Uterus (tissue), 2 donors: ENCODE measurements at regions not wholly inside any gene's neighbourhood (a gene's known extent, or its start where the extent isn't known, plus 50 kb on each side); places are given as distances from the start of the nearest gene placed in this dataset.

ENCODE experiments used
- CTCF ChIP-seq, 4 experiments: fragments of 200-600 bp in 2 of 4; fragments of 450-650 bp in 2 of 4; sonication (generic) in 2 of 4; IDR thresholded peaks; one replicate each; pipeline ENCODE4 v1.5.1; 2016 to 2019; ENCODE audit warnings: antibody characterized with exemption in 4 of 4, mild to moderate bottlenecking in 2 of 4, moderate library complexity in 1 of 4
- POLR2A ChIP-seq, 2 donors: fragments of 450-650 bp; IDR thresholded peaks; one replicate each; pipeline ENCODE4 v1.6.1; 2016; ENCODE audit warnings: antibody characterized with exemption in 2 of 2, mild to moderate bottlenecking in 1 of 2, moderate library complexity in 1 of 2

DNA sequence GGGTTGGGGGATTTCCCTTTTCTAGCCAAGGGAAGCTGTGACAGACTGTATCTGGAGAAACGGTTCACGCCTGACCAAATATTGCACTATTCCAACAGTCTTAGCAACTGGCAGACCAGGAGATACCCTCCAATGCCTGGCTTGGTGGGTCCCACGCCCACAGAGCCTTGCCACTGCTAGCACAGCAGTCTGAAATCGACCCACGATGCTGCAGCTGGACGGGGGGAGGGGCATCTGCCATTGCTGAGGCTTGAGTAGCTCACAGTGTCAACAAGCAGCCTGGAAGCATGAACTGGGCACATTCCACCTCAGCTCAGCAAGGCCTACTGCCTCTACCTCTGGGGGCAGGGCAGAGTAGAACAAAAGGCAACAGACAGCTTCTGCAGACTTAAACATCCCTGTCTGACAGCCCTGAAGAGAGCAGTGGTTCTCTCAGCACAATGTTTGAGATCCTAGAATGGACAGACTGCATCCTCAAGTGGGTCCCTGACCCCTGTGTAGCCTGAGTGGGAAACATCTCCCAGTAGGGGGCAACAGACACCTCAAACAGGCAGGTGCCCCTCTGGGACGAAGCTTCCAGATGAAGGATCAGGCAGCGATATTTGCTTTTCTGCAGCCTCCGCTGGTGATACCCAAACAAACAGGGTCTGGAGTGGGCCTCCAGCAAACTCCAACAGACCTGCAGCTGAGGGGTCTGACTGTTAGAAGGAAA lies 89.9 kb upstream of the ECI2 start:
- TF ChIP-seq CTCF (IDR thresholded peaks at IDR 0.05) = no peak
- TF ChIP-seq POLR2A (IDR thresholded peaks at IDR 0.05) = no peak
